ENCODE measurements at regions not wholly inside any gene's neighbourhood (a gene's known extent, or its start where the extent isn't known, plus 50 kb on each side); places are given as distances from the start of the nearest gene placed in this dataset.
"Not testable (repeated sequence)": the region's sequence is repeated elsewhere in the genome, so short reads cannot be mapped to it uniquely, and the experiment has no call there.

DNA sequence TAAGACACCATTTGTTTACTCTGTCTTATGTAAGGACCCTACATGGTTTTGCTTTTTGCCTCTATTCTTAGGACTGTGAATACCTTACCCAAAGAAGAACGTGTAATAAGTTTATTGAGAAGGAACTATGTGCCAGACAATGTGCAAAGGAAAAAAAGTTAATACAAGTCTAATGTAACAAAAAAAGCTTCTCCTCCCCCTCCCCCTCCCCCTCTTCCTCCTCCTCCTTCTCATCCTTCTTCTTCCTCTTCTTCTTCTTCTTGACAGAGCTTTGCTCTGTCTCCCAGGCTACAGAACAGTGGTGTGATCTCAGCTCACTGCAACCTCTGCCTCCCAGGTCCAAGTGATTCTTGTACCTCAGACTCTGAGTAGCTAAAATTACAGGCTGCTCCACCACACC is 50.9 kb upstream of the MITF start:
- no peak for DNase-seq (ENCODE audit: low spot score)

DNA sequence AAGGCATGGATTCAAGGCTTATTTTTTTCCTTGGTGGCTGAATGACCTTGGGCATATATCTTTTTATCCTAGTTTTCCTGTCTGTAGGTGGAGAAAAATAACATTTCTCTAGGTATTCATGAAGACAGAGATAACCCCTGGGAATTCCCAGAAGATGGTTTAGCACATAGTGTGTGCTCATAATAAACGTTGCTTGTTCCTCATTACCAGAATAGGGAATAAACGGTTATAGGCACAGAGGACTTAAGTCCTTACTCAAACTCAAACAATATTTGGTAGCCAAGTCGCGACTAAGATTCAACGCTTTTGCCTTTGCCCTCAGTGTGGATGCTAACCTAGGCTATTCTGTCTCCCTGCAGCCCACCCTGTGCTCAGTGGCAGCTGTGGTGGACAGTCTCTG is 51.6 kb upstream of the MITF start:
- no peak for DNase-seq (ENCODE audit: low spot score)

DNA sequence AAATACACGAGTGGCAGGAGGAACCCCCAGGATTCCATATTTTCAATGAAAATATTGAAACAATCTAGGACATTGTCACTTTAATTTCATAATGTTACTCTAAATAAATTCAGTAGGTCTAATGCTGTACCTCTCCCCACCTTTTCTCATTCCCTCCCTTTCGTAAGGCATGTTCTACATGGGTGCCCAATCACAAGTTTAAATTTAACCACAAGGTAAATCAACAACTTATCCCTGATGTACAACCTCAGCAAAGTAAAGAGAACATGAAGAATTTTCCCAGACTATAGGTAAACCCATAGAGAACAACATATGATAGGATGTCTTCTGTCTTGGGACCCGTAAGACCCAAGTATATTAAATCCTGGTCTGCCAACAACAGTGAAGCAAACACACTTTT is 53.2 kb upstream of the MITF start:
- no peak for DNase-seq (ENCODE audit: low spot score)

DNA sequence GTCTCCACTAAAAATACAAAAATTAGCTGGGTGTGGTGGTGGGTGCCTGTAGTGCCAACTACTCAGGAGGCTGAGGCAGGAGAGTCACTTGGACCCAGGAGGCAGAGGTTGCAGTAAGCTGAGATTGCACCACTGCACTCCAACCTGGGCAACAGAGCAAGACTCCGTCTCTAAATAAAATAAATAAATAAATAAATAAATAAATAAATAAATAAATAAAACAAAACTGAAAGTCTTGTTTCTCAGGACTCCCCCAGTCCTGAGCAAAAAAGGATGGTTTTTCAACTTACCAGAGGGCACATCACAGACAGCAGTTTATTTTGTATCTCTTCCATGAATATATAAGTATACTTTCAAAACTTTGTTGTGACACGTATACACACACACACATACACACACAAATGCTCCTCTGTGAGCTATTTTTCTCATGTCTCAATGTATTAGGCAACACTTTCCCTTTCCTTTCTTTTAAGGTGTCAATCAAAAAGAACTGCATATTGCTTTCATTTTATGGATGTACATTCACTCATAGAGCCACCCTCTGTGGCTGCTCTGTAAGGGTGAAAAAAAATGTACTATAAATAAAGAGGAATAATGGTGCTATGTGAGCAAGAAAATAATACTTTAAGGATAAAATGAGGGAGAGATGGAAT is 54.8 kb upstream of the MITF start:
- no peak for DNase-seq (ENCODE audit: low spot score)

DNA sequence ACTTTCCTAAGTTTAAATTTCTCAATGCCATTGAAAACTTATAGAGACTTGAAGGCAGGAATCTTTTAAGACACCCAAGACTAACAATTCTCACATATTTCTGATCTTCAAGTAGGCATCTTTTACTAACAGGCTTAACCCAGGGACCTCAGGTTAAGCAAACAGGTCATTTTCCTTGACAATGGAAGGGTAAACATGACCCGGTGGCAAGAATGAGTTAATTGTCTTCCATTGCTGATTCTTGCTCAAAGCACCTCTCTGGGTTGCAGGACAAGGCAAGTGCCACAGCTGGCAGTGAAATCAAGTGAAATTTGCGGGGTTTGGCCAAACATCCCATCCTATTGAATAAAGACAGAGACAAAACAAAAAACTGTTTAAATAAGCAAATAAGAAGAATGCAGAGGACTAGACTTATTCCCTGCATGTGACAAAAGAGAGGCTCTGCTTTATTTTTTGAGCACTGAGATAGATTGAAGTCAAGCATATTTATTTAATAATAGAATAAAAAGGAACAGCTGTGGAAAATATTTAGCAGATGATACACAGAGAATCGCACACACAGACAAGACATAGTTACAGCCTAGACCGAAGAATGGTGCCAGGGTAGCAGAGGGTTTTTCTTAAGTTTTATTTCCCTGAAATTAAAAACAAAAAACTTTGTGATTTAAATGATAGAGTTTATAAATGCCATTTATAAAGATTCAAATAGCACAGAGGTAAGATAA is 56.0 kb upstream of the MITF start:
- DNase-seq (ENCODE audit: low spot score), result no peak

DNA sequence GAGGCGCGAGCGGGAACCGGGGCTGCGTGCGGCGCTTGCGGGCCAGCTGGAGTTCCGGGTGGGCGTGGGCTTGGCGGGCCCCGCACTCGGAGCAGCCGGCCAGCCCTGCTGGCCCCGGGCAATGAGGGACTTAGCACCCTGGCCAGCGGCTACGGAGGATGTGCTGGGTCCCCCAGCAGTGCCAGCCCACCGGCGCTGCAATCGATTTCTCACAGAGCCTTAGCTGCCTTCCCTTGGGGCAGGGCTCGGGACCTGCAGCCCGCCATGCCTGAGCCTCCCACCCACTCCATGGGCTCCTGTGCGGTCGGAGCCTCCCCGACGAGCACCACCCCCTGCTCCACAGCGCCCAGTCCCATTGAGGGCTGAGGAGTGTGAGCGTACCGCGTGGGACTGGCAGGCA is 61.8 kb upstream of the MITF start:
- not testable (repeated sequence) for DNase-seq (ENCODE audit: low spot score)

DNA sequence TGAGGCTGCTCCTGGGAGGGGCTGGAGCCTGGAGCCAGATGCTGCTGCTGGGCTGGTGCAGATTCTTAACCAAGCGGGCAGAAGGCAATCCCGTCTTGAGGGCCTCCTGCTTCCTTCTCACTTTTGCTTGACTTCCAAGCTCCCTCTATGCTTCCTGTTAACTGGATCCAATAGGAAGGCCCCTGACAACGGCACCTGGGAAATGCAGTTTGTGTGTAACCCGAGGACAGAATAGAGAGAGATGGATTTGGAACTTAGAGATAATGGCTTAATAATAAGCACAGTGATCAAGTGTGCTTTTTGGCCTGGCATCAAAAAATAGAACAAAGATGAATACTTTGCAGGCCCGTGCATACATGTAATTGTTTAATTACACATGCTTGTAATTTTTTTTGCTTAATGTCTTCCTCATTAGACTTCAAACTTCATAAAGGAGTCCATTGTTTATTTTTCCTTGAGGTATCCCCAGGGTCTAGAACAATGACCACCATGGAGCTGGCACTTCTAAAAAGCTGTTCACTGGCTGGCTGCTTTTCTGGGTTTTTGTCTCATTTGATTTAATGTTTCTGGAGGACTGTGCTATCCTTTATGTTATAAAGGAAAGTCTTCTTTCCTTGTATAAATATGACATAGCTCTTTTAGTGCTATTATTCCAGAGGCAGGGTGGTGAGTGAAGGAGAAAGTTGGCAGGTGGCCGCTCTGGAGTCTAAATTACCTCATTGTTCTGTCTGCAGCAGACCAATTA is 63.3 kb upstream of the MITF start:
- DNase-seq (ENCODE audit: low spot score), result no peak

DNA sequence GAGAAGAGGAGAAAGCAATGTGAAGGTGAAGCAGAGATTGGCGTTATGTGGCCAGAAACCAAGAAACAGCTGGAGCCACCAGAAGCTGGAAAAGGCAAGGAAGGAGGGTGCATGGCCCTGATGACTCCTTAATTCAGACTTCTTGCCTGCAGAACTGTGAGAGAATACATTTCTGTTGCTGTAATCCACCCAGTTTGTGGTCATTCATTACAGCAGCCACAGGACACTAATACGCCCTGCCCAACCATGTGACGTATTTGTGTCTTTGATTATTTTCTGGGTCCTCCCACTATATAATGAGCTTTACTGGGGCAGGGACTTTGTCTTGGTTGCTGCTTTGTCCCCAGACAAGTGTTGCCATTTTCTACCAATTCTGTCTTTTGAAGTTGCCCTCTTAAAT is 64.5 kb upstream of the MITF start:
- DNase-seq (ENCODE audit: low spot score), result no peak

DNA sequence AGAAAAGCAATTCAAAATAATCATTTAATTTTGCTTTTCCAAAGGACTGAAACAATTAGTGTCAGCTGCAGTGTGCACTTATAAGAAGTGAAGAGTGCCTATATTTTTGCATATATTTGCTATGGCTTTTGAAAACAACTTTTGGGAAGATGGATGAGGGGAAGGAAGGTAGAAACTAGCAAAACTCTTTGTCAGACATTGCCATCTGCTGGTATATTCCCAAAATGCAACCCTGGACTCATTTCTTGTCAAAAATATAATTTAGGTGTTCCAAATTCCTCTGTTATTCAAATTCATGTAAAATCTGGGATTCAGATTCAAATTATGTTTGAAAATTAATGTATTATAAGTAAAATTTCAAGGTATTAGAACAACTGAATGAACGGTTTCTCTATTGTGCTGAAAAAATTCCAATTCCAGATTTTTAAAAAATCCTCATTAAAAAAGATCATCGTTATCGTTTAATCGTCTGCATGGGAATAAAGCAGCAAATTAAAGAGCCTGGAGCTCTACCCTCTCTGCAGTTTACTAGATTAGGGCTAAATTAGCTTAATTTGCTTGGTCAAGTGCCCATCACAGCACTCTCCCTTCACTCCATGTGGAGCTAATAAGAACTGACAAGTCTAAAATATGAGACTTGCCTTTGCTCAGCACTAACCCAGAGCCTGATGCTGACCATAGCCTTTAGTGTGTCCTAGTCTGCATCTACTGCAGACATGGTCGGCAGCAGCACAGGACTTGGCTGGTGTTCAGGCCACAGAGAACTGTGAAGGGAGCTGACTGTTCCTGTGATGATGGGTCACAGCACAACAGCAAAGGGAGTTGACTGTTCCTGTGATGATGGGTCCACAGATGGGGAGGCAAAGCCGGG is 67.9 kb upstream of the MITF start:
- DNase-seq (ENCODE audit: low spot score), result peak; percentile 53

DNA sequence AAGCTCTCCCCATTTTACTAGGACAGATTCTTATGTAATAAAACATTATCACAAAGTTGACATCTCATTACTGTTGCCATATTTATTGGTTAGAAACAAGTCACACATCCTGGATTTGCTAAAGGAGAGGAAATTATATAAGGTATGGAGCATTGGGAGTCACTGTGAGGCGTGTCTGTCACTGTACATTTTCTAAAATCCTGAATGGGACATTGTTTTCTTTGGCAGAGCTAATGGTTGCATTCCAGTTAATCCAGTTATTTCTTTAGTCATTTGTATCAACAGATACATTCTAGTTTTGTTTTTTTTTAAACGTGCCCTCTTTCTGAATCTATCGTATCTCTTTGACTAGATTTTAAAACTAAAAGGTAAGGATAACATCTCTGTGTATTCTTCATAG is 70.2 kb upstream of the MITF start:
- DNase-seq (ENCODE audit: low spot score), result no peak

DNA sequence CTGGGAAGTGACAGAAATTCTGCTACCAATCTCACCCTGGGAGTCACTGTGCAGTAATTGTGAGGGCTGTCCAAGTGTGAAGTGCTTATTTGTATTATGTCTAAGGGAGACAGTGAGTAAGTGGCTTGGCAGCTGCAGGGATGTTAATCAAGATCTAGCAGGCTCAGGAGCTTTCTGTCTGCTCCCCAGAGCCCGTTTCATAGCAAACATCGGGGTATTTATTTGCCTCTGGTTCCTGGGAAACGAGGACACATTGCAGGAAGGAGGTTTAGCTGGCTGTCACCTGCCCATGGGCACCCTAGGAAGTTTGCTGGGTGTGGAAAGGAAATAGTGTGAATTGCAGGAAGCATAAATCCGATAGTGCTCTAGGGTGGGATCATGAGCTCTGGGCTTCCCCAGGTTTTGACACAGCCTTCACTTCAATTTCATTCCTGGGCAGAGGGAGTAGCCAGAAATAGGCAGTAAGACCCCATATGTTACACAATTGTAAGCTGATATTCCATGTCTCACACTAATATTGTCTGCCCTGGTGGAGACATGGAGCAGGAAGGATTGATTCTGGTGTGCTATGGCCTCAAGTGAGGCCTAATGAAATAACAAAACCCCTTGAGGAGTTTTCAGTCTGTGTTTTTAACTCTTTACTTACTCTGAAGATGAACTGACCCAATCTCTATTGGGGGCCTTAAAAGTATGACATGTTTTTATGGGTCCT is 74.1 kb upstream of the MITF start:
- DNase-seq (ENCODE audit: low spot score), result no peak

DNA sequence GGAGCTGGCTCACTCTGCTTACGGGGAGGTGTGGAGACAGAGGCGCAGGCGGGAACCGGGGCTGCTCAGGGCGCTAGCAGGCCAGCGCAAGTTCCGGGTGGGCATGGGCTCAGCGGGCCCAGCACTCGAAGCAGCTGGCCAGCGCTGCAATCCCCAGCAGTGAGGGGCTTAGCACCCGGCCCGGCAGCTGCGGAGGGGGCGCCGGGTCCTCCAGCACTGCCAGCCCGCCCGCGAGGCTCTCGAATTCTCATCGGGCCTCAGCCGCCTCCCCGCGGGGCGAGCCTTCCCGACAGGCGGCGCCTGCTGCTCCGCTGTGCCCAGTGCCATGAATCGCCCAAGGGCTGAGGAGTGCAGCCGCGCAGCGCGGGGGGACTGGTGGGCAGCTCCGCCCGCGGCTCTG is 78.6 kb upstream of the MITF start:
- DNase-seq (ENCODE audit: low spot score), result no peak

DNA sequence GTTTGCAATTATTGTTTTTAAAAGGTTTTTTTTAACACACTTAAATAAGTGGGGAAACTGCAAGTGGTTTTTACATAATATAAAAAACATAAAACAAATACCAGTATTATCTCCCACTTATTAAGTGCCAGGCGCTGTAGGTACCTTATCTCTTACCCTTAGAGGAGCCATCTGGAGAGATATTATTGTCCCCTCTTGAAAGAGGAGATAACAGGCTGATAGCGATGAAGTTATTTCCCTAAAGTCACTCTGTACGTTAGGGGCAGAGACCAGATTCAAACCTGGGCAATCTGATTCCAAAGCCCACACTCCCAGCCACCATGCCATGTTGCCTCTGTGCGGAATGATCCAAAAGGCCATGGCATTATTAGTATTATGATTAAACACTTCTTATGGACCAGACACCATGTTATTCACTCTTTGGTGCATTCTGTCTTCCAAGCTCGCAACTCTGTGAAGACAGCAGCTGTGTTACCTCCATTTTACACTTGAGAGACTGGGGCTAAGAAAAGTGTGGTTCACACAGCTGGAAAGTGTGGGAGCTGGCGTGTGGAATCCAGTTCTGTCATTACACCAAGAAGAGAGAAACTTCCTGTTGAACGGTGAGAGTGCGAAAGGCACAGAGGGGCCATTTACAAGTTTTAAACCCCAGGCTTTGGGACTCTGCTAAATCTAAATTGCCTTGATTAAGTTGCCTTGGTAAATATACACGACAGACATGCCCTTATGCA is 79.9 kb upstream of the MITF start:
- no peak for DNase-seq (ENCODE audit: low spot score)

DNA sequence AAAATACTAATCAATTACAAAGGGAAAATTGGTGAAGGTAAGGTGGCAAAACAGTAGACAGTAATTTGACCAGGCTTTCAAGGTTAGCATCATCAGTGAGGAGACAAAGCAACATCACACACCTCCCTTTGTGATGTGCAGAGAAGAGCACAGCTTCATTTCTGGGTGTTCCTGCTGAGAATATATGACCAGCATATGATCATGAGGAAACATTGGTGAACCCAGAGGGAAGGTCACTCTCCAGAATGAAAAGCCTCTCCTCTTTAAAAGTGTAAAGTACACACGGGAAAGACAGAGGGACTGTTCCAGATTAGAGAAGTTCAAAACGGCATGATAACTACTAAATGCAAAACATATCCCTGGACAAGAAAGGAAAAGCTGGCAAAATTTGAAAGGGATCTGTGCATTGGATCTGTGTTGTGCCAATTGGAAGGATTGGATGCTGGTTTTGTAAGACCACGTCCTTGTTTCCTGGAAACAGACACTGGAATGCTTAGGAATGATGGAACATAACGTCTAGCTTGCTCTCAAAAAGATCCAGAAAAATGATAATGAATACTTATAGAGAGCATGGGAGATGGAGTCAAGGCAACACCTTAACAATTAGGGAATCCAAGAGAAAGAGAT is 80.6 kb upstream of the MITF start:
- DNase-seq (ENCODE audit: low spot score), result no peak

DNA sequence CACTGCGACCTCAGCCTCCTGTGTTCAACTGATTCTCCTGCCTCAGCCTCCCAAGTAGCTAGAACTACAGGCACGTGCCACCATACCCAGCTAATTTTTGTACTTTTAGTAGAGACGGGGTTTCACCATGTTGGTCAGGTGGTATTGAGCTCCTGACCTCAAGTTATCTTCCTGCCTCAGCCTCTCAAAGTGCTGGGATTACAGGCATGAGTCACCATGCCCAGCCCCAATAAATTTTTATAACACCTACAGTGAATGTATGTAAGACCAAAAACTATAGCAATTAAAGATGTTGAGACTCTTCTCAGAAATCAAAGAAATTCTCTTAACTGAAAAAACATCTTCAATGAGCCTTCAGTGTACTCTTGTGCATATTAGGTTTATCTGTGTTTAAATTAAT is 82.2 kb upstream of the MITF start:
- not testable (repeated sequence) for DNase-seq (ENCODE audit: low spot score)

DNA sequence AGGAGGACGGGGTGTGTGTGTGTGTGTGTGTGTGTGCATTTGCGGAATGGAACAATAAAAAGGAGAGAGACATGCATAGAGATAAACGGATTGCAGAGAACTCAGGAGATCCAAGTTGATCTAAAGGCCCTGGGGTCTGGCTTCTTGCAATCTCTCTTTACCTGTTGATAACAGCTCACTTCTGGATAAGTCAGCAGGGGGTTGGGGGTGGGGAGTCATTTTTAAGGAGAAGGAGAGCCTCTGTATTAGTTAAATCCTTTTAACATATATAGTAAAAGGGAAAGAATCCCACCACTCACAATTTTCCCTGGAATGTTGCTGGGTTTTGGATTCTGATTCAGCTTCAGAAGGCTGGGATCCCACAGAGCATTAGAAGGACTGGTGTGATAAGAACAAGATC is 87.5 kb upstream of the MITF start:
- no peak for DNase-seq (ENCODE audit: low spot score)

DNA sequence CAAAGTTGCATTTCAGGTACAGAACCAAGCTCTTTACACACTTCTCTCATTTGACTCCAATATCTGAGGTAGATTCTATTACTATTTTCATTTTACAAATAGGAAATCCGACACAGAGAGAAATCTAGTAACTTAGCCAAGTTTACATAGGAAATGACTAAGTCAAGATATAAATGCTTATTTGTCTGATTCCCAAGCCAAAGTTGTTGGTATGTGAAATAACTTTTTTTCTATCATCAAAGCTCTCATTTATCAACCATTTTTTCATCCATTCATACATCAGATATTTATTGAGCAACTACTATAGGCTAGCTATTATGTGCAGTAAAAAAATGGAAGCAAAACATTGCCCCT is 89.2 kb upstream of the MITF start:
- no peak for DNase-seq (ENCODE audit: low spot score)

DNA sequence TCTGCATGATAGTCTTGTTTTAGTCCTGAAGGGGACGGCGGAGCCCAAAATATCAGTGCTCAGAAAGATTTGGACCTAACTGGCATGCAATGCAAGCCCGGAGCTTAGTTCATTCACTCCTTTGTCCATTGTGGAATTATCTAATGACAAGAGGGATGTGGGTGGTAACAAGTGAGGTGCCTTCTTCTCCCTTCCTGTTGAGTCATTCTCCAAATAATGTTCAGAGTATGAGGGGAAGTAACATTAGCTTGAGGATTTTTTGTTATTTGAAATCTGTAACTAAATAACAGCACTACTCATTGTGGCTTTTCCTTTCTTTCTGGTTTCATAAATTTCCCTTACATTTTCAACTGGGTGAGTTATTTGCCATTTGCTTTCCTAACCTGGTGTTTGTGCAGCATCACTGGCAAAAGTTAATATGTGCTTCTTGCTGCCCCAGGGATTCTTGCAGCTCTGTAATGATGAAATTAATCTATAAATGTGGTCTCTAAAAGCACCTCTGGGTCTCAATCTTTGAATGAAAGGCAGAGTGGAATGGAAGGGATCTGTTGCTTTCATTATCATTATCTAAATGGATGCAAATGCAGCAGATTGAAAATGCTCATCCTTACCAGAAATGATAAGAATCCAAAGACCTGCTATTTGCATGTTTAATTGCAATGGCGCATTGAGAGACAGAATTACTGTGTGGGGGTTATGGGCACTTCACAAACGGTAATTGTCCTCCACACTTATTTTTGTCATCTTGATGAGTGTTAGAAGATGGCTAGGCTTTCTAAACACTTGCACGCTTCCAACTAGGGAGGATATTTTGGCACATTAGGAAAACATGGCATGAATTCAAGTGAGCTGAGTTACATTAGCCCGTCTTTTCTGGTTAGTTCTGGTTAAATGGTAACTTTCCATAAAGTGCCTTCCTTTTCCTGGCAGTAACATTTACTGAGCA is 89.9 kb upstream of the MITF start:
- DNase-seq (ENCODE audit: low spot score), result no peak

DNA sequence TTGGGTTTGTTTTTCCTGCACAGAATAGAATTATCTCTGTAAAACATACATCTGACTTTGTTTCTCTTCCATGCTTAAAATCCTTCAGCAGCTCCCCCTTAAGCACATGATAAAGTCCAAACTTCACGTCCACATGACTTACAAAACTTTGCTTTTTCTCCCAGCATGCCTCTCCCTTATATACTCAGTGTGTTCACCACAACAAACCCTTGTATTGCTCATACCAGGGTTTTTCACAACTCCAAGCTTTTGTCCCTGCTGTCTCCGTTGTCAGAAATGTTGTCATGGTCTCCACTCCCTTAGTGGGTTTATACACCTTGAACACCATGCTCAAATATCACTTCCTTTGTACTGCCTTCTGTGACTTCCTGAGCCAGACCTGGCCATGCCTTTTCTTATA is 91.1 kb upstream of the MITF start:
- no peak for DNase-seq (ENCODE audit: low spot score)

Data from mucosa of gallbladder (tissue), 1 donor.